Right hindlimb (tissue), 1 donor: ENCODE measurements at regions not wholly inside any gene's neighbourhood (a gene's known extent, or its start where the extent isn't known, plus 50 kb on each side); places are given as distances from the start of the nearest gene placed in this dataset.
"Not testable (repeated sequence)": the region's sequence is repeated elsewhere in the genome, so short reads cannot be mapped to it uniquely, and the experiment has no call there.

ENCODE experiments used
- DNase-seq: peaks from one replicate; pipeline ENCODE4 v3.0.0-alpha.2; 2018

GRCh38 chr6:145090801-145091585 is 644.3 kb downstream of the EPM2A start:
- no peak for DNase-seq

DNA sequence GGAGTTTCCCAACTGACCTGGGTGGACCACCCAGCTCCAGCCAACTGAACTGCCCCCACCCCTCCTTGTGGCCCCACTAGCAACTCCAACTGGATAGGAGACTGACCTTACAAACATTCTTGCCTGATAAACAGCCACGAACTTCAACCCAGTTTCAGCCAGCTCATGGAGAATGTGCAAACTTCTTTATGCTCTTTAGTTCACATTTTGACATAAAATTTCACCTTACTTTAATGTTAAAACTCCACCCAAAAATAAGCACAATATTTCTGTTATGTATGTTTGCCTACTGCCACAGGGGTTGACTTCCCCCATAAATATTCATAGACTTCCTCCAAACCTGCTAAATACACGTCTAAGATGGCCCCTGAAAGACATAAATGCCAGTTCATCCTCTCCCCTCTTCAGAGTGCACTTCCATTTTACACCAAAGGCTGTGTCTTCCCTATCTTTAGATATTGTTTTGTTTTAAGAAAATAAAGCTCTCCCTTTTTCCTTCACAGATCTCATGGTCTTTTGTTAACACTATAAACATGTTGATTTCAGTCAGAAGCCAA is 643.7 kb downstream of the EPM2A start:
- no peak for DNase-seq

- no peak for DNase-seq
Observed at GRCh38 chr6:145092554-145092953, 642.8 kb downstream of the EPM2A start.

- no peak for DNase-seq
Observed at GRCh38 chr6:145093226-145093625, 642.1 kb downstream of the EPM2A start.

DNA sequence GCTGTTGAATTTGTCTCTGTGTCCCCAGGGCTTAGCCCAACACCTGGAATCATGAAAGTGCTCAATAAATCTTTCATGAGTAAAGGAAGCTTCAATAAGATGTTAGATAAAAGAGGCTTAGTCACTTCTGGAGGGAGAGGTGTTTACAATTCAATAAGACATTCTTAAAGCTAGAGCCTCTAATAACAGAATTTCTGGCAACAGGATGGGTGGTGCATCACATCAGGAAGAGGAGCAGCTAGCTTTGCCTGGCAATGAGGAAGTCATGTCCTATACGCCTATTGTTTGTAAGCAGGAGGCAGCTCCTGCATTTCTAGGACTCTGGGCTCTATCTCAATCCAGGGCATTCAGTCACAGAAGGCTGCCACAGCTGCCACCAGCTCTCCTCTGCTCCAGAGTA is 638.5 kb downstream of the EPM2A start:
- no peak for DNase-seq

DNA sequence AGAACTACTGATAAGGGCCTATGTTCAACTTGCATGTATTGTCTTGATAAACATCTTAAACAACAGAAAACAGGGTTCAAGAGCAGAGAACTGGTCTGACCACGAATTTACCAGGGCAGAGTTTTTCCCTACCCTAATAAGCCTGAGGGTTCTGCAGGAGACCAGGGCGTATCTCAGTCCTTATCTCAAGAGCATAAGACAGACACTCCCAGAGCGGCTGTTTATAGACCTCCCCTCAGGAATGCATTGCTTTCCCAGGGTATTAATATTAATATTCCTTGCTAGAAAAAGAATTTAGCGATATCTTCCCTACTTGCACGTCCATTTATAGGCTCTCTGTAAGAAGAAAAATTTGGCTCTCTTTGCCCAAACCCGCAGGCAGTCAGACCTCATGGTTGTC is 637.2 kb downstream of the EPM2A start:
- DNase-seq: not testable (repeated sequence)

- no peak for DNase-seq
Observed at GRCh38 chr6:145099713-145100112, 635.6 kb downstream of the EPM2A start.

GRCh38 chr6:145110109-145110508 is 625.2 kb downstream of the EPM2A start:
- DNase-seq: no peak

DNA sequence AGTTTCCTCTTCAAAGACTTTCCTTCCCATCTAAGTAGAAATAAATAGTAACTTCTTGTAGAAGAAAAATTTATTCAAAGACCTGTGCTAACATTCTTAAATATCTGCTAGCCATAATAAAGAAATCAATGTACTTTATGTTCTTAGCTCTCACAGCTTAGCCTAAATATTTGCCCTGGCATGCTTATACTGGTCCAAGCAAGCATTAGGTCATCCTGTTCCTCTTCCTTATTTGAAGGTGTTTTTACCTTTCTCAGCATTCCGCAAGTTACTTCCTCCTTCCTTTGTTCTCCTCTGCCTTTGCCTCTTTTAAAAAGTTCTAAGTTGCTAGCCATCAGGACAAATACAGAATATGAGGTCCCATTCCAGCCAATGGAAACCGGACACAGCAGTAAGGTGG is 623.9 kb downstream of the EPM2A start:
- DNase-seq: not testable (repeated sequence)

GRCh38 chr6:145112711-145113148 is 622.6 kb downstream of the EPM2A start:
- peak; percentile 20 for DNase-seq

- DNase-seq: no peak
Observed at GRCh38 chr6:145115638-145116037, 619.7 kb downstream of the EPM2A start.

DNA sequence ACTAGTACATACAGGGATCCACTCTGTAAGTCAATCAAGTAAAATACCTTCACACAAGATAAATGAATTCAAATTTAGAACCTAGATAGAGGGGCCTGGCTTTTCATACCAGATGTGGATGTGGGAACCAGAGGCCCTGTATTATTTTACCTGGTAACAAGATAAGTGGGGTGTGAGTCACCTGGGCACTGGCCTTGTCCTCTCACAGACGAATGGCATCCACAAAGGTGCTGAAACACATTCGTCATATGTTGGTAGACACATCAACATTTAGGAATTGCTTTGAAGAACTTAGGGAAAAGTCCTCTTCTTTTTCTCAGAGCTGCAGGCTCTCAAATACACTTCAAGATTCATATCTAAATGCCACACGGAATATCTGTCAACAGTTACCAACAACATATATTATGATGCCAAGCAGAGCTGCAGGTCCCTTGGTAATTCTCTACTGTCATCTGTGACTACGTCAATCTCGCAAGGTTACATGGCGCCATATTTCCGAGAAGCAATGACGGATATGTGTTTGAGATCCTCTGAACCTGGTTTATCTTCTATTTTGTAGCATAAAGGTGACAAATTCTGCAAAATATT is 618.6 kb downstream of the EPM2A start:
- DNase-seq: no peak

DNA sequence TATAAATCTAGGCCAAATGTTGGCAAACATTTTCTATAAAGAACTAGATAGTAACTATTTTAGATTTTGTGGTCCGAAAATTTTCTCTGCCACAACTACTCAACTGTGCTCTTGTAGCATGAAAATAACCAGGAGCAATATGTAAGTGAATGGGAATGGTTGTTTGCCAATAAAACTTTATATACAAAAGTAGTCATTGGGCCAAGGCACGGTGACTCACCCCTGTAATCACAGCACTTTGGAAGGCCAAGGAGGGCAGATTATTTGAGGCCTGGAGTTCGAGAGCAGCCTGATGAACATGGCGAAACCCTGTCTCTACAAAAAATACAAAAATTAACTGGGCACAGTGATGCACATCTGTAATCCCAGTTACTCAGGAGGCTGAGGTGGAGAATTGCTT is 617.1 kb downstream of the EPM2A start:
- DNase-seq: no peak

GRCh38 chr6:145119081-145119480 is 616.2 kb downstream of the EPM2A start:
- DNase-seq: no peak

DNA sequence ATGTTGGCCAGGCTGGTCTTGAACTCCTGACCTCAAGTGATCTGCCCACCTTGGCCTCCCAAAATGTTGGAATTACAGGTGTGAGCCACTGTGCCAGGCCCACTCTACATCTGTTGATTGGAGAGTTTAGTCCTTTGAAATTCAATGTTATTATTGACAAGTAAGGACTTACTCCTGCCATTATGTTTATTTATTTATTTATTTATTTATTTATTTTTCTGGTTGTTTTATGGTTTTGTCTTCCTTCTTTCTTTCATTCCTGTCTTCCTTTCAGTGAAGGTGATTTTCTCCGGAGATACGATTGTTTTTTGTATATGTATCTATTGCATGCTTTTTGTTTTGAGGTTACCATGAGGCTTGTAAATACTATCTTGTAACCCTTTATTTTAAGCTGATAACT is 602.6 kb downstream of the EPM2A start:
- DNase-seq: no peak

DNA sequence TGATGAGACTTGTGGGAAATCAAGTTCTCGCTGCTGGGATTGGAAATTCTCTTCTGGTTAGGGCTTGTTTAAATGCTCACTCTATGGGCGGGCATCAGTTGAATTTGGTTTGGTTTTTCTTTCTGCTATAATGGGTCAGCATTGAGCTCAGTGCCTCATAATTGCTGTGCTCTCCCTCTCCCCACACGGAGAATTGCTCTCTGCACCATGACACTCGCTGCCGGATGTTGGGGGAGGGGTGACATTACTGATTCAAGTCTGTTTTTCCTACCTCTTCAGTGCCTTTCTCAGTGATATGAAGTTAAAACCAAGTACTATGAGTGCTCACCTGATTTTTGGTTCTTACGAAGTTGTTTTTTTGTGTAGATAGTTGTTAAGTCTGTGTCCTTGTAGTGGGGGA is 599.6 kb downstream of the EPM2A start:
- DNase-seq: no peak

DNA sequence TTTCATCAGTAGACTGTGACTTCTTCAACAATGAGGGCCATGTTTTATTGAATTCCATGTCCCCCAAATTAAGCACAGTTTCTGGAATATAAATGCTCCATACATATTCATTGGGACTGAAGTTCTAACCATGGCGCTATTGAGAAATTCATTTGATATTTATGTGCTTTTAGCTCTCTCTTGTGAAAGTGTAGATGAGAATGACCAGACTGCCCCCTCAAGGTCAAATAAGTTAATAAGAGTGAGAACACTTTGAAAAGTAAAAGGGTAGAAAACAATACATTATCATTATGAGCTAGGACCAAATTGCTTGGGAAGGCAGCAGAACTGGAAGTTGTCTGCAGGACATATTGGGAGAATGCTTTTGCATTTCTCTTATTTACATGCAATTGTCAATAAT is 597.9 kb downstream of the EPM2A start:
- no peak for DNase-seq

DNA sequence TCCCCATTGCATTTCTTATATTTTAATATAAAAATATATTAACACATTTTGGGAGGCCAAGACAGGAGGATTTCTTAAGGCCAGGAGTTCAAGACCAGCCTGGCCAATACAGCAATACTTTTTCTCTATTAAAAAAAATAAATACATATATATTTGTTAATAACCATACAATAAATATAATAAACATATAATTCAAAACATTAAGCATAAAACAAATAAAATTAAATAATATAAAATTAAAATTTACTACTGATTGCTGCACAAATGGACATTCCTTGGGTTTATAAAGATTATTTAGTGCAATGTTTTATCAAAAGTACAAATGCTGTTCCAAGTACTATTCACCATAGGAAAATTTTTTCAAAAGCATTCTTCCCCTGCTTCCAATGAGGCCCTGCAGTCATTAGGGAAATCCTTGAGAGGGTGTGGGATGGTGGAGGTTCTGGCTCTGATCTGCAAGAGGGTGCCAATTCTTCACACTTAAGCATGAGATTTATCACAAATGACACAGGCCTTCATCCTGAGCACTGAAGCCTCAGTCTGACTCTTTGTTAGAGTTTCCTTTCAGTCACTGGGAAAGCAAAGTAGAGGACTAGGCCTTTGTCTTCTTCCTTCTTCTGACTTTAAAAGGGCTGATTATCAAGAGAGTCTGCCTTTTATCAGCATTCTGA is 596.7 kb downstream of the EPM2A start:
- DNase-seq: no peak

GRCh38 chr6:145139140-145139850 is 596.0 kb downstream of the EPM2A start:
- no peak for DNase-seq

DNA sequence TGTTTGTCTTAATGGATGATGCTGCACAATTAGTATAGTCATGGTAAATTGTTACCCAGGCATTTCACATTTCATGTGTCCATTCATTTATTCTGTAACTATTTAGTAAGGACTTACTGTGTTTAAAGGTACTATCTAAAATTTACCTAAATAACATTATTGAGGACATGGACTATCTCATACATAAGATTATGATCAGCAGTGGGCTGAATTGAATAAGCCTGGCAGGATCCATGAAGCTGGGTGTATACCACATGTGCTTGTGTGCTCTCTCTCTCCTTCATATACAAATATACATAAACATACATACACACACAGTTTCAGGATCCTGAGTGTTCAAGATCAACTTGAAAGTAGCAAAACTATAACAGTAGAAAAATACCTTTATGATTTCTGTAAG is 595.4 kb downstream of the EPM2A start:
- no peak for DNase-seq

GRCh38 chr6:145141572-145141971 is 593.7 kb downstream of the EPM2A start:
- DNase-seq: no peak

GRCh38 chr6:145142958-145143357 is 592.4 kb downstream of the EPM2A start:
- no peak for DNase-seq

GRCh38 chr6:145143379-145143778 is 591.9 kb downstream of the EPM2A start:
- no peak for DNase-seq
